GM12878 (cell line): ENCODE measurements at regions not wholly inside any gene's neighbourhood (a gene's known extent, or its start where the extent isn't known, plus 50 kb on each side); places are given as distances from the start of the nearest gene placed in this dataset.

Source experiments
- ATAC-seq: fragments of 200-7000 bp; cut with Tn5 transposase; 3 replicates; pipeline ENCODE4 v1.9.1; 2020; ENCODE audit warnings: mild to moderate bottlenecking, moderate library complexity
- BruUV-seq: library from RNA; stranded (reverse); fragments of 400-500 nt; replicated peaks from 2 replicates; lab custom pipeline; 2021; lab: Mats Ljungman, UMichigan
- CTCF ChIA-PET: fragments of 300-600 bp; sonication (Branson Sonifier 250); formaldehyde crosslinking; extraction: SDS; loops from one replicate; lab custom pipeline; 2021; ENCODE audit warnings: inconsistent platforms; lab: Yijun Ruan, JAX
- POLR2A ChIA-PET: fragments of 350-600 bp; formaldehyde crosslinking; extraction: SDS; loops from one replicate; lab custom pipeline; 2021; ENCODE audit warnings: inconsistent platforms; lab: Charles Lee
- RAD21 ChIA-PET: fragments of 300-600 bp; sonication (Branson Sonifier 250); formaldehyde crosslinking; loops from one replicate; lab custom pipeline; 2023; ENCODE audit warnings: antibody characterized with exemption; ENCODE audit not compliant: unreplicated experiment; lab: Charles Lee
- SMC1A ChIA-PET: fragments of 300-600 bp; sonication (Branson Sonifier 250); formaldehyde crosslinking; loops from one replicate; lab custom pipeline; 2023; ENCODE audit not compliant: unreplicated experiment, uncharacterized antibody; lab: Charles Lee
- DNase-seq: peaks from one replicate; pipeline ENCODE4 v3.0.0-alpha.2; 2011; ENCODE audit warnings: low read depth, low spot score
- FAIRE-seq: peaks from 3 replicates; lab custom pipeline; 2011; peaks lifted over from hg19 to GRCh38; lab: Jason Lieb, UNC
- H2AFZ ChIP-seq: 2 replicates; pipeline ENCODE4 v1.6.0; 2011; ENCODE audit warnings: low read depth, low read length, control low read depth; ENCODE audit not compliant: control insufficient read depth
- H3K27ac ChIP-seq: 2 replicates; pipeline ENCODE4 v1.5.1; 2011; ENCODE audit warnings: control low read depth; ENCODE audit not compliant: control insufficient read depth, insufficient read depth
- H3K27me3 ChIP-seq, 2 experiments: replicated peaks in 1 of 2; 2 replicates each; pipeline versions ENCODE4 v1.6.0 to v1.6.1; 2011; ENCODE audit warnings: low read length in 1 of 2; ENCODE audit not compliant: control insufficient read depth in 2 of 2, insufficient read depth in 2 of 2
- H3K36me3 ChIP-seq, 2 experiments: 2 replicates each; pipeline ENCODE4 v1.5.1; 2011; ENCODE audit warnings: low read length in 1 of 2; ENCODE audit not compliant: control insufficient read depth in 2 of 2, insufficient read depth in 2 of 2
- H3K4me1 ChIP-seq: 2 replicates; pipeline ENCODE4 v1.6.1; 2011; ENCODE audit warnings: mild to moderate bottlenecking, low read length, moderate library complexity, mixed read lengths; ENCODE audit not compliant: control insufficient read depth, insufficient read depth
- H3K4me2 ChIP-seq: 2 replicates; pipeline ENCODE4 v1.6.0; 2011; ENCODE audit warnings: control low read depth; ENCODE audit not compliant: control insufficient read depth, insufficient read depth
- H3K4me3 ChIP-seq: fragments of 200-600 bp; sonication (generic); 2 replicates; pipeline ENCODE4 v1.5.1; 2016
- H3K79me2 ChIP-seq: 2 replicates; pipeline ENCODE4 v1.6.0; 2011; ENCODE audit warnings: low read length; ENCODE audit not compliant: control insufficient read depth, insufficient read depth
- H3K9ac ChIP-seq: 2 replicates; pipeline ENCODE4 v1.8.0; 2011; ENCODE audit warnings: low read length, control low read depth, mixed read lengths; ENCODE audit not compliant: control insufficient read depth, insufficient read depth
- H3K9me3 ChIP-seq: replicated peaks from 3 replicates; pipeline ENCODE4 v1.5.1; 2011; ENCODE audit warnings: mild to moderate bottlenecking, low read length; ENCODE audit not compliant: control insufficient read depth, insufficient read depth
- H4K20me1 ChIP-seq: 2 replicates; pipeline ENCODE4 v1.6.0; 2011; ENCODE audit not compliant: control insufficient read depth, insufficient read depth
- ATF7 ChIP-seq: fragments of 450-650 bp; IDR thresholded peaks from 2 replicates; pipeline ENCODE4 v1.6.1; 2016; ENCODE audit warnings: low read depth, mild to moderate bottlenecking
- MEF2B ChIP-seq: fragments of 450-650 bp; IDR thresholded peaks from 2 replicates; pipeline ENCODE4 v1.6.1; 2018; ENCODE audit warnings: mild to moderate bottlenecking, moderate library complexity; ENCODE audit not compliant: partially characterized antibody, poor library complexity, severe bottlenecking
- MXI1 ChIP-seq: fragments of 150-350 bp; IDR thresholded peaks from 2 replicates; pipeline ENCODE4 v1.6.1; 2011; ENCODE audit warnings: low read depth, mild to moderate bottlenecking, inconsistent platforms, low read length, improper control_type of control experiment
- RBBP5 ChIP-seq: fragments of 200-600 bp; sonication (generic); conservative IDR thresholded peaks from 2 replicates; pipeline ENCODE4 v1.6.1; 2016
- TBL1XR1 ChIP-seq: IDR thresholded peaks from 2 replicates; pipeline ENCODE4 v1.6.1; 2012; ENCODE audit warnings: low read depth, low read length, improper control_type of control experiment
- ZBTB4 ChIP-seq: fragments of 450-650 bp; formaldehyde crosslinking; IDR thresholded peaks from 2 replicates; pipeline ENCODE4 v1.4.0; 2022; ENCODE audit warnings: mild to moderate bottlenecking, moderate library complexity
- WGBS: methylation state at CpG from one replicate; pipeline ENCODE4 v1.1.6; 2016; ENCODE audit warnings: low lambda C conversion rate; ENCODE audit not compliant: insufficient replicate concordance, insufficient coverage; ENCODE audit errors: missing lambda C conversion rate; 5-methylcytosine and 5-hydroxymethylcytosine counted together
- in situ Hi-C: fragments of 300-500 bp; cut with MboI; formaldehyde crosslinking; loops from 9 replicates; pipeline ENCODE4 v1.14.3; 2018; ENCODE audit warnings: mixed read lengths
- intact Hi-C: fragments of 100-400 bp; cut with micrococcal nuclease; formaldehyde crosslinking; loops from one replicate; pipeline ENCODE4 v1.14.2; 2022; ENCODE audit not compliant: unreplicated experiment

GRCh38 chr18:78624646-78625279 lies 354.9 kb upstream of the SALL3 start:
- no peaks in the 10 kb centered on the region for H3K27me3 ChIP-seq
- no peak for ATAC-seq
- in situ Hi-C loops, result no loop called here
- POLR2A ChIA-PET, result no interaction called here
- CTCF ChIA-PET, result no interaction called here
- peaks cover 2% of the 10 kb centered on the region; the same call in 1 of the 3 replicates for H3K9me3 ChIP-seq
- RAD21 ChIA-PET, result no interaction called here
- no peak overlapping the region for H3K27ac ChIP-seq
- BruUV-seq, result no TSS peak
- SMC1A ChIA-PET, result no interaction called here
- 44% methylated on average over 16 of the region's 16 CpGs for WGBS
- no peaks in the 10 kb centered on the region for H4K20me1 ChIP-seq
- no peak overlapping the region for H3K4me2 ChIP-seq
- H3K9ac ChIP-seq, result no peak overlapping the region
- no peaks in the 10 kb centered on the region for H3K79me2 ChIP-seq
- H3K36me3 ChIP-seq, result no peaks in the 10 kb centered on the region
- DNase-seq, result no peak
- no peak overlapping the region for H3K4me3 ChIP-seq
- TF ChIP-seq ZBTB4 (CRISPR knock-in tag), result no peak
- H2AFZ ChIP-seq, result no peak overlapping the region
- intact Hi-C loops, result no loop called here
- no peaks in the 10 kb centered on the region for H3K4me1 ChIP-seq
- FAIRE-seq, result no peak

- Histone ChIP-seq H3K4me2 (no peak overlapping the region), H3K27me3 (no peaks in the 10 kb centered on the region), H4K20me1 (no peaks in the 10 kb centered on the region), H3K4me3 (no peak overlapping the region), H3K27ac (no peak overlapping the region), H3K79me2 (no peaks in the 10 kb centered on the region), H2AFZ (no peak overlapping the region)
- intact Hi-C loops, result no loop called here
- no TSS peak for BruUV-seq
- POLR2A ChIA-PET, result no interaction called here
- SMC1A ChIA-PET, result no interaction called here
- DNase-seq, result no peak
- no peak for ATAC-seq
- 47% methylated on average over 5 of the region's 5 CpGs for WGBS
- no peak for TF ChIP-seq TBL1XR1
- peak; percentile 14 for TF ChIP-seq MEF2B
- TF ChIP-seq MXI1, result no peak
- TF ChIP-seq RBBP5, result no peak
- peak; percentile 70 for TF ChIP-seq ATF7
- TF ChIP-seq, all 136 proteins: peak for 2
- ChIA-PET CTCF (no interaction called here), RAD21 (no interaction called here)
- H3K9me3 ChIP-seq, result peaks cover 2% of the 10 kb centered on the region; the same call in 1 of the 3 replicates
- peak; percentile 31 for FAIRE-seq
- no peaks in the 10 kb centered on the region for H3K36me3 ChIP-seq
- in situ Hi-C loops, result no loop called here
- H3K9ac ChIP-seq, result no peak overlapping the region
- no peaks in the 10 kb centered on the region for H3K4me1 ChIP-seq
Measured at GRCh38 chr18:78625847-78626246, 353.8 kb upstream of the SALL3 start.
